ENCODE measurements at regions not wholly inside any gene's neighbourhood (a gene's known extent, or its start where the extent isn't known, plus 50 kb on each side); places are given as distances from the start of the nearest gene placed in this dataset.

DNA sequence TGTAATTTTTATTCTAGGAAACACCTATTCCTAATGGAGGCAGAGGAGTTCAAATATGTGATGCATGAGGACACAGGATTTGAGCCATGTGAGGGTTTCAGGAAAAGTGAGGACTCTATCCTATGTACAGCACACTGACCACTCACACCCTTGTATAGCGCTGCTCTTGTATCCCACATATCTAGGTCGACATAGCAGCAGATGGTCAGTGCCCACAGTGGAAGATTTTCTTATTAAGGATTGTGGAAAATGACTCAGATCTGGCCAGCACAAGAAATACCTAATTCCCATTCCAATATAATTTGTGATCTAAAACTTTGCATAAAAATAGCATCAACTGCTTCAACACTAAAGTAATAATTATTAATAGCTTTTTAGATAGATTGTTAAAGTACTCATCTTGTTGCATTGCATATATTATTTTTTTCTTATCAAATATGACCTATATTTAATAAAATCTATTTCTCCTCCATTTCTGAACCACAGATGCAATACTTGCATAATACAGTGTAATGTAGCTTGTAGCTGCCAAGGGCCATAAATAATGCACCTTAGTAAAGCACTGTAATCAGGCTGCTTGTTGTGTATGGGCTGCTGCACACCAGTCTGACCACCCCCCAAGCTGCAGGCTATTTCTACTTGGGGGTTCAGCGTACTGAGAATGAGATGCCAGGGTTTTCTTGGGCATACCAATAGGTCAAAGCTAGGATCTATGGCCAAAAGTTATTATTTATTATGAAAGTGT is 442.2 kb upstream of the CWC22 start:
- TF ChIP-seq, protein P1, sequence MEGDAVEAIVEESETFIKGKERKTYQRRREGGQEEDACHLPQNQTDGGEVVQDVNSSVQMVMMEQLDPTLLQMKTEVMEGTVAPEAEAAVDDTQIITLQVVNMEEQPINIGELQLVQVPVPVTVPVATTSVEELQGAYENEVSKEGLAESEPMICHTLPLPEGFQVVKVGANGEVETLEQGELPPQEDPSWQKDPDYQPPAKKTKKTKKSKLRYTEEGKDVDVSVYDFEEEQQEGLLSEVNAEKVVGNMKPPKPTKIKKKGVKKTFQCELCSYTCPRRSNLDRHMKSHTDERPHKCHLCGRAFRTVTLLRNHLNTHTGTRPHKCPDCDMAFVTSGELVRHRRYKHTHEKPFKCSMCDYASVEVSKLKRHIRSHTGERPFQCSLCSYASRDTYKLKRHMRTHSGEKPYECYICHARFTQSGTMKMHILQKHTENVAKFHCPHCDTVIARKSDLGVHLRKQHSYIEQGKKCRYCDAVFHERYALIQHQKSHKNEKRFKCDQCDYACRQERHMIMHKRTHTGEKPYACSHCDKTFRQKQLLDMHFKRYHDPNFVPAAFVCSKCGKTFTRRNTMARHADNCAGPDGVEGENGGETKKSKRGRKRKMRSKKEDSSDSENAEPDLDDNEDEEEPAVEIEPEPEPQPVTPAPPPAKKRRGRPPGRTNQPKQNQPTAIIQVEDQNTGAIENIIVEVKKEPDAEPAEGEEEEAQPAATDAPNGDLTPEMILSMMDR (IDR thresholded peaks at IDR 0.05), result no peak
- no peak for TF ChIP-seq ZFX (IDR thresholded peaks at IDR 0.05; ENCODE audit: borderline replicate concordance)

All from 22Rv1 (cell line).